GM23338 (cell line): ENCODE measurements at regions not wholly inside any gene's neighbourhood (a gene's known extent, or its start where the extent isn't known, plus 50 kb on each side); places are given as distances from the start of the nearest gene placed in this dataset.

Experiments
- ATAC-seq: fragments of 200-7000 bp; cut with Tn5 transposase; 3 replicates; pipeline ENCODE4 v1.9.1; 2020
- DNase-seq: peaks from one replicate; pipeline ENCODE4 v3.0.0-alpha.2; 2015; ENCODE audit warnings: low spot score
- H2AFZ ChIP-seq: fragments of 200-600 bp; sonication (generic); 2 replicates; pipeline ENCODE4 v1.8.0; 2016; ENCODE audit warnings: antibody characterized with exemption, mild to moderate bottlenecking, moderate library complexity
- H3F3A ChIP-seq: fragments of 200-600 bp; sonication (generic); replicated peaks from 2 replicates; pipeline ENCODE4 v1.8.0; 2017; ENCODE audit warnings: antibody characterized with exemption, mixed run types, low read depth
- H3K27ac ChIP-seq: fragments of 200-600 bp; sonication (generic); 2 replicates; pipeline ENCODE4 v1.6.1; 2016; ENCODE audit warnings: low read depth
- H3K27me3 ChIP-seq: fragments of 200-600 bp; sonication (generic); 2 replicates; pipeline ENCODE4 v1.8.0; 2016; ENCODE audit warnings: mild to moderate bottlenecking, mixed run types, moderate library complexity; ENCODE audit not compliant: insufficient read depth
- H3K36me3 ChIP-seq: fragments of 200-600 bp; sonication (generic); 2 replicates; pipeline ENCODE4 v1.8.0; 2016; ENCODE audit warnings: mild to moderate bottlenecking; ENCODE audit not compliant: insufficient read depth
- H3K4me1 ChIP-seq: fragments of 200-600 bp; sonication (generic); 2 replicates; pipeline ENCODE4 v1.8.0; 2016; ENCODE audit warnings: mild to moderate bottlenecking, moderate library complexity; ENCODE audit not compliant: insufficient read depth
- H3K4me2 ChIP-seq: fragments of 200-600 bp; sonication (generic); 2 replicates; pipeline ENCODE4 v1.7.1; 2017; ENCODE audit warnings: mixed run types
- H3K4me3 ChIP-seq: fragments of 200-600 bp; sonication (generic); 2 replicates; pipeline ENCODE4 v1.6.1; 2016; ENCODE audit warnings: mixed run types
- H3K79me2 ChIP-seq: fragments of 200-600 bp; sonication (generic); replicated peaks from 2 replicates; pipeline ENCODE4 v1.8.0; 2017; ENCODE audit warnings: mild to moderate bottlenecking; ENCODE audit not compliant: insufficient read depth
- H3K9me2 ChIP-seq: fragments of 200-600 bp; sonication (generic); 2 replicates; pipeline ENCODE4 v1.8.0; 2017; ENCODE audit not compliant: insufficient read depth
- H4K20me1 ChIP-seq: fragments of 200-600 bp; sonication (generic); replicated peaks from 2 replicates; pipeline ENCODE4 v1.8.0; 2017; ENCODE audit warnings: mild to moderate bottlenecking; ENCODE audit not compliant: insufficient read depth
- H3K27ac Mint-ChIP-seq: 2 replicates; pipeline ENCODE4 v1.8.0; 2020; ENCODE audit warnings: inconsistent platforms, mild to moderate bottlenecking, moderate library complexity, mixed read lengths
- H3K27me3 Mint-ChIP-seq: 3 replicates; pipeline ENCODE4 v1.8.0; 2022; ENCODE audit warnings: low read depth, mild to moderate bottlenecking, moderate library complexity, mixed read lengths, inconsistent platforms; ENCODE audit not compliant: insufficient read depth, poor library complexity
- H3K36me3 Mint-ChIP-seq: 3 replicates; pipeline ENCODE4 v1.8.0; 2021; ENCODE audit warnings: low read depth, mild to moderate bottlenecking, inconsistent platforms, moderate library complexity, mixed read lengths
- H3K4me1 Mint-ChIP-seq: 3 replicates; pipeline ENCODE4 v1.8.0; 2020; ENCODE audit warnings: mild to moderate bottlenecking, inconsistent platforms, mixed read lengths
- H3K4me3 Mint-ChIP-seq: 3 replicates; pipeline ENCODE4 v1.8.0; 2021; ENCODE audit warnings: moderate library complexity, mild to moderate bottlenecking, inconsistent platforms, mixed read lengths
- H3K9me3 Mint-ChIP-seq: 3 replicates; pipeline ENCODE4 v1.8.0; 2020; ENCODE audit warnings: moderate library complexity, mild to moderate bottlenecking, inconsistent platforms, mixed read lengths
- CREB1 ChIP-seq: fragments of 250-450 bp; sonication (Bioruptor Pico); IDR thresholded peaks from 2 replicates; pipeline ENCODE4 v1.5.0; 2020; ENCODE audit warnings: low read depth, mild to moderate bottlenecking, moderate library complexity
- JUNB ChIP-seq: IDR thresholded peaks from one replicate; pipeline ENCODE4 v1.6.1; 2016; ENCODE audit warnings: antibody characterized with exemption; ENCODE audit not compliant: unreplicated experiment
- POLR2AphosphoS5 ChIP-seq: IDR thresholded peaks from 2 replicates; pipeline ENCODE4 v1.6.1; 2016; ENCODE audit warnings: antibody characterized with exemption, low read depth
- ZNF114 ChIP-seq: fragments of 250-450 bp; sonication (Bioruptor Pico); IDR thresholded peaks from 2 replicates; pipeline ENCODE4 v1.5.0; 2020; ENCODE audit warnings: mild to moderate bottlenecking, moderate library complexity
- ZNF331 ChIP-seq: fragments of 250-450 bp; sonication (Bioruptor Pico); IDR thresholded peaks from 2 replicates; pipeline ENCODE4 v1.5.0; 2020; ENCODE audit warnings: low read depth, mild to moderate bottlenecking, moderate library complexity
- TF ChIP-seq, protein P1 (sequence below): fragments of 250-450 bp; sonication (Bioruptor Pico); IDR thresholded peaks from 2 replicates; pipeline ENCODE4 v1.5.0; 2020; ENCODE audit warnings: mild to moderate bottlenecking, moderate library complexity
- TF ChIP-seq, protein P2 (sequence below): IDR thresholded peaks from one replicate; pipeline ENCODE4 v1.6.1; 2018; ENCODE audit warnings: antibody characterized with exemption; ENCODE audit not compliant: unreplicated experiment

DNA sequence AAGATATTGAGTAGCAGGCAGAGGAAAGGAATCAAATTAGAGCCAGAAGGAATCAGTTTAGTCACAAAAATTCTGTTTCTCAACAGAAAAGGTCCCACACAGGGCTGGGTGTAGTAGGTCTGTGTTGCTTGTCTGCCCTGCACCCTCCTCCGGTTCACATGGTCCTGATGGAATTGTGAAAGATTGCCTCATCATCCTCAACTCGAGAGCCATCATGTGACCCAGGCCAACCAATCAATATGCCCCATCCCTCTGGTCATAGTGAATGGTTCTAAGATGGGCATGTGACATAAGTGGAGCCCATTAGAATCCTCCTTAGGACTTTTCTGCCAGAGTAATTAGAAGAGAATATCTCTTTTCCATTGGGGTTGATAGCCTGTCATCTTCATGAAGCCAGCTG is 56.7 kb upstream of the RAD23B start (continued):
- TF ChIP-seq, protein P1, sequence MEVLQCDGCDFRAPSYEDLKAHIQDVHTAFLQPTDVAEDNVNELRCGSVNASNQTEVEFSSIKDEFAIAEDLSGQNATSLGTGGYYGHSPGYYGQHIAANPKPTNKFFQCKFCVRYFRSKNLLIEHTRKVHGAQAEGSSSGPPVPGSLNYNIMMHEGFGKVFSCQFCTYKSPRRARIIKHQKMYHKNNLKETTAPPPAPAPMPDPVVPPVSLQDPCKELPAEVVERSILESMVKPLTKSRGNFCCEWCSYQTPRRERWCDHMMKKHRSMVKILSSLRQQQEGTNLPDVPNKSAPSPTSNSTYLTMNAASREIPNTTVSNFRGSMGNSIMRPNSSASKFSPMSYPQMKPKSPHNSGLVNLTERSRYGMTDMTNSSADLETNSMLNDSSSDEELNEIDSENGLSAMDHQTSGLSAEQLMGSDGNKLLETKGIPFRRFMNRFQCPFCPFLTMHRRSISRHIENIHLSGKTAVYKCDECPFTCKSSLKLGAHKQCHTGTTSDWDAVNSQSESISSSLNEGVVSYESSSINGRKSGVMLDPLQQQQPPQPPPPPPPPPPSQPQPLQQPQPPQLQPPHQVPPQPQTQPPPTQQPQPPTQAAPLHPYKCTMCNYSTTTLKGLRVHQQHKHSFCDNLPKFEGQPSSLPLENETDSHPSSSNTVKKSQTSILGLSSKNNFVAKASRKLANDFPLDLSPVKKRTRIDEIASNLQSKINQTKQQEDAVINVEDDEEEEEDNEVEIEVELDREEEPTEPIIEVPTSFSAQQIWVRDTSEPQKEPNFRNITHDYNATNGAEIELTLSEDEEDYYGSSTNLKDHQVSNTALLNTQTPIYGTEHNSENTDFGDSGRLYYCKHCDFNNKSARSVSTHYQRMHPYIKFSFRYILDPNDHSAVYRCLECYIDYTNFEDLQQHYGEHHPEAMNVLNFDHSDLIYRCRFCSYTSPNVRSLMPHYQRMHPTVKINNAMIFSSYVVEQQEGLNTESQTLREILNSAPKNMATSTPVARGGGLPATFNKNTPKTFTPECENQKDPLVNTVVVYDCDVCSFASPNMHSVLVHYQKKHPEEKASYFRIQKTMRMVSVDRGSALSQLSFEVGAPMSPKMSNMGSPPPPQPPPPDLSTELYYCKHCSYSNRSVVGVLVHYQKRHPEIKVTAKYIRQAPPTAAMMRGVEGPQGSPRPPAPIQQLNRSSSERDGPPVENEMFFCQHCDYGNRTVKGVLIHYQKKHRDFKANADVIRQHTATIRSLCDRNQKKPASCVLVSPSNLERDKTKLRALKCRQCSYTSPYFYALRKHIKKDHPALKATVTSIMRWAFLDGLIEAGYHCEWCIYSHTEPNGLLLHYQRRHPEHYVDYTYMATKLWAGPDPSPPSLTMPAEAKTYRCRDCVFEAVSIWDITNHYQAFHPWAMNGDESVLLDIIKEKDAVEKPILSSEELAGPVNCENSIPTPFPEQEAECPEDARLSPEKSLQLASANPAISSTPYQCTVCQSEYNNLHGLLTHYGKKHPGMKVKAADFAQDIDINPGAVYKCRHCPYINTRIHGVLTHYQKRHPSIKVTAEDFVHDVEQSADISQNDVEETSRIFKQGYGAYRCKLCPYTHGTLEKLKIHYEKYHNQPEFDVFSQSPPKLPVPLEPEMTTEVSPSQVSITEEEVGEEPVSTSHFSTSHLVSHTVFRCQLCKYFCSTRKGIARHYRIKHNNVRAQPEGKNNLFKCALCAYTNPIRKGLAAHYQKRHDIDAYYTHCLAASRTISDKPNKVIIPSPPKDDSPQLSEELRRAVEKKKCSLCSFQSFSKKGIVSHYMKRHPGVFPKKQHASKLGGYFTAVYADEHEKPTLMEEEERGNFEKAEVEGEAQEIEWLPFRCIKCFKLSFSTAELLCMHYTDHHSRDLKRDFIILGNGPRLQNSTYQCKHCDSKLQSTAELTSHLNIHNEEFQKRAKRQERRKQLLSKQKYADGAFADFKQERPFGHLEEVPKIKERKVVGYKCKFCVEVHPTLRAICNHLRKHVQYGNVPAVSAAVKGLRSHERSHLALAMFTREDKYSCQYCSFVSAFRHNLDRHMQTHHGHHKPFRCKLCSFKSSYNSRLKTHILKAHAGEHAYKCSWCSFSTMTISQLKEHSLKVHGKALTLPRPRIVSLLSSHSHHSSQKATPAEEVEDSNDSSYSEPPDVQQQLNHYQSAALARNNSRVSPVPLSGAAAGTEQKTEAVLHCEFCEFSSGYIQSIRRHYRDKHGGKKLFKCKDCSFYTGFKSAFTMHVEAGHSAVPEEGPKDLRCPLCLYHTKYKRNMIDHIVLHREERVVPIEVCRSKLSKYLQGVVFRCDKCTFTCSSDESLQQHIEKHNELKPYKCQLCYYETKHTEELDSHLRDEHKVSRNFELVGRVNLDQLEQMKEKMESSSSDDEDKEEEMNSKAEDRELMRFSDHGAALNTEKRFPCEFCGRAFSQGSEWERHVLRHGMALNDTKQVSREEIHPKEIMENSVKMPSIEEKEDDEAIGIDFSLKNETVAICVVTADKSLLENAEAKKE (CRISPR knock-in tag), result no peak
- TF ChIP-seq JUNB, result no peak
- no peak for TF ChIP-seq ZNF331 (CRISPR knock-in tag)
- TF ChIP-seq, protein P2, sequence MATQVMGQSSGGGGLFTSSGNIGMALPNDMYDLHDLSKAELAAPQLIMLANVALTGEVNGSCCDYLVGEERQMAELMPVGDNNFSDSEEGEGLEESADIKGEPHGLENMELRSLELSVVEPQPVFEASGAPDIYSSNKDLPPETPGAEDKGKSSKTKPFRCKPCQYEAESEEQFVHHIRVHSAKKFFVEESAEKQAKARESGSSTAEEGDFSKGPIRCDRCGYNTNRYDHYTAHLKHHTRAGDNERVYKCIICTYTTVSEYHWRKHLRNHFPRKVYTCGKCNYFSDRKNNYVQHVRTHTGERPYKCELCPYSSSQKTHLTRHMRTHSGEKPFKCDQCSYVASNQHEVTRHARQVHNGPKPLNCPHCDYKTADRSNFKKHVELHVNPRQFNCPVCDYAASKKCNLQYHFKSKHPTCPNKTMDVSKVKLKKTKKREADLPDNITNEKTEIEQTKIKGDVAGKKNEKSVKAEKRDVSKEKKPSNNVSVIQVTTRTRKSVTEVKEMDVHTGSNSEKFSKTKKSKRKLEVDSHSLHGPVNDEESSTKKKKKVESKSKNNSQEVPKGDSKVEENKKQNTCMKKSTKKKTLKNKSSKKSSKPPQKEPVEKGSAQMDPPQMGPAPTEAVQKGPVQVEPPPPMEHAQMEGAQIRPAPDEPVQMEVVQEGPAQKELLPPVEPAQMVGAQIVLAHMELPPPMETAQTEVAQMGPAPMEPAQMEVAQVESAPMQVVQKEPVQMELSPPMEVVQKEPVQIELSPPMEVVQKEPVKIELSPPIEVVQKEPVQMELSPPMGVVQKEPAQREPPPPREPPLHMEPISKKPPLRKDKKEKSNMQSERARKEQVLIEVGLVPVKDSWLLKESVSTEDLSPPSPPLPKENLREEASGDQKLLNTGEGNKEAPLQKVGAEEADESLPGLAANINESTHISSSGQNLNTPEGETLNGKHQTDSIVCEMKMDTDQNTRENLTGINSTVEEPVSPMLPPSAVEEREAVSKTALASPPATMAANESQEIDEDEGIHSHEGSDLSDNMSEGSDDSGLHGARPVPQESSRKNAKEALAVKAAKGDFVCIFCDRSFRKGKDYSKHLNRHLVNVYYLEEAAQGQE, result no peak

DNA sequence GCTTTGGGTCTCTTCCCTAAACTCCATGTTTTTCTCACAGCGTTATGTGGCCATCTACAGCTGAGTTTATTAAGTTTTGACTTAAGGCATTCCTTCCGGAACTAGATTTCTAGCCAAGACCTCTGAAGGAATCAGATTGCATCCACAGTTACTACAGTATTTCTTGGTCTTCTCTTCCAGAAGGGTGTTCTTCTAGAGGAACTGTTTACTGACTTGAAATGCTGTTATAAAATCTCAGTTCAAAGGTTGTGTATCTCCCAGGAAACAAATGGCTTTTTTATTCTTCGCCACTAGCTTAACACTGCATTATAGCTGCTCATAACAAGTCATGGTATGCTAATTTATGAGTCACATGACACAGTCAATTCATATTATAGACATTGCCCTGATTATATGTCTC is 55.3 kb upstream of the RAD23B start:
- H3K4me3 ChIP-seq, result no peak overlapping the region
- H3K27me3 ChIP-seq, result no peaks in the 10 kb centered on the region
- no peaks in the 10 kb centered on the region for H4K20me1 ChIP-seq
- ATAC-seq (no peak), DNase-seq (no peak)
- no peaks in the 10 kb centered on the region for H3K36me3 ChIP-seq
- Mint-ChIP-seq H3K27me3 (no peaks in the 10 kb centered on the region), H3K9me3 (no peaks in the 10 kb centered on the region), H3K27ac (0 out of 2 replicates have a peak overlapping the region, but pooled peaks have one; percentile 68), H3K4me1 (peaks cover 21% of the 10 kb centered on the region), H3K4me3 (no peak overlapping the region), H3K36me3 (no peaks in the 10 kb centered on the region)
- H3K4me1 ChIP-seq, result peaks cover 20% of the 10 kb centered on the region
- H3K27ac ChIP-seq, result no peak overlapping the region
- H3K9me2 ChIP-seq, result peaks cover 17% of the 10 kb centered on the region
- H3K79me2 ChIP-seq, result no peaks in the 10 kb centered on the region
- H3F3A ChIP-seq, result no peaks in the 10 kb centered on the region
- H2AFZ ChIP-seq, result peak overlapping the region; percentile 52; the same call in 1 of the 2 replicates
- H3K4me2 ChIP-seq, result 0 out of 2 replicates have a peak overlapping the region, but pooled peaks have one; percentile 41
- TF ChIP-seq CREB1 (CRISPR knock-in tag) (no peak), POLR2AphosphoS5 (no peak), ZNF331 (CRISPR knock-in tag) (no peak), ZNF114 (CRISPR knock-in tag) (no peak)
